GM23338 (cell line): ENCODE measurements at regions not wholly inside any gene's neighbourhood (a gene's known extent, or its start where the extent isn't known, plus 50 kb on each side); places are given as distances from the start of the nearest gene placed in this dataset.

Source experiments
- ATAC-seq: fragments of 200-7000 bp; cut with Tn5 transposase; 3 replicates; pipeline ENCODE4 v1.9.1; 2020
- DNase-seq: peaks from one replicate; pipeline ENCODE4 v3.0.0-alpha.2; 2015; ENCODE audit warnings: low spot score
- H2AFZ ChIP-seq: fragments of 200-600 bp; sonication (generic); 2 replicates; pipeline ENCODE4 v1.8.0; 2016; ENCODE audit warnings: antibody characterized with exemption, mild to moderate bottlenecking, moderate library complexity
- H3F3A ChIP-seq: fragments of 200-600 bp; sonication (generic); replicated peaks from 2 replicates; pipeline ENCODE4 v1.8.0; 2017; ENCODE audit warnings: antibody characterized with exemption, mixed run types, low read depth
- H3K27ac ChIP-seq: fragments of 200-600 bp; sonication (generic); 2 replicates; pipeline ENCODE4 v1.6.1; 2016; ENCODE audit warnings: low read depth
- H3K27me3 ChIP-seq: fragments of 200-600 bp; sonication (generic); 2 replicates; pipeline ENCODE4 v1.8.0; 2016; ENCODE audit warnings: mild to moderate bottlenecking, mixed run types, moderate library complexity; ENCODE audit not compliant: insufficient read depth
- H3K36me3 ChIP-seq: fragments of 200-600 bp; sonication (generic); 2 replicates; pipeline ENCODE4 v1.8.0; 2016; ENCODE audit warnings: mild to moderate bottlenecking; ENCODE audit not compliant: insufficient read depth
- H3K4me1 ChIP-seq: fragments of 200-600 bp; sonication (generic); 2 replicates; pipeline ENCODE4 v1.8.0; 2016; ENCODE audit warnings: mild to moderate bottlenecking, moderate library complexity; ENCODE audit not compliant: insufficient read depth
- H3K4me2 ChIP-seq: fragments of 200-600 bp; sonication (generic); 2 replicates; pipeline ENCODE4 v1.7.1; 2017; ENCODE audit warnings: mixed run types
- H3K4me3 ChIP-seq: fragments of 200-600 bp; sonication (generic); 2 replicates; pipeline ENCODE4 v1.6.1; 2016; ENCODE audit warnings: mixed run types
- H3K79me2 ChIP-seq: fragments of 200-600 bp; sonication (generic); replicated peaks from 2 replicates; pipeline ENCODE4 v1.8.0; 2017; ENCODE audit warnings: mild to moderate bottlenecking; ENCODE audit not compliant: insufficient read depth
- H3K9me2 ChIP-seq: fragments of 200-600 bp; sonication (generic); 2 replicates; pipeline ENCODE4 v1.8.0; 2017; ENCODE audit not compliant: insufficient read depth
- H4K20me1 ChIP-seq: fragments of 200-600 bp; sonication (generic); replicated peaks from 2 replicates; pipeline ENCODE4 v1.8.0; 2017; ENCODE audit warnings: mild to moderate bottlenecking; ENCODE audit not compliant: insufficient read depth
- H3K27ac Mint-ChIP-seq: 2 replicates; pipeline ENCODE4 v1.8.0; 2020; ENCODE audit warnings: inconsistent platforms, mild to moderate bottlenecking, moderate library complexity, mixed read lengths
- H3K27me3 Mint-ChIP-seq: 3 replicates; pipeline ENCODE4 v1.8.0; 2022; ENCODE audit warnings: low read depth, mild to moderate bottlenecking, moderate library complexity, mixed read lengths, inconsistent platforms; ENCODE audit not compliant: insufficient read depth, poor library complexity
- H3K36me3 Mint-ChIP-seq: 3 replicates; pipeline ENCODE4 v1.8.0; 2021; ENCODE audit warnings: low read depth, mild to moderate bottlenecking, inconsistent platforms, moderate library complexity, mixed read lengths
- H3K4me1 Mint-ChIP-seq: 3 replicates; pipeline ENCODE4 v1.8.0; 2020; ENCODE audit warnings: mild to moderate bottlenecking, inconsistent platforms, mixed read lengths
- H3K4me3 Mint-ChIP-seq: 3 replicates; pipeline ENCODE4 v1.8.0; 2021; ENCODE audit warnings: moderate library complexity, mild to moderate bottlenecking, inconsistent platforms, mixed read lengths
- H3K9me3 Mint-ChIP-seq: 3 replicates; pipeline ENCODE4 v1.8.0; 2020; ENCODE audit warnings: moderate library complexity, mild to moderate bottlenecking, inconsistent platforms, mixed read lengths
- CREB1 ChIP-seq: fragments of 250-450 bp; sonication (Bioruptor Pico); IDR thresholded peaks from 2 replicates; pipeline ENCODE4 v1.5.0; 2020; ENCODE audit warnings: low read depth, mild to moderate bottlenecking, moderate library complexity
- EZH2 ChIP-seq: fragments of 200-600 bp; sonication (generic); IDR thresholded peaks from one replicate; pipeline ENCODE4 v1.8.0; 2017; ENCODE audit warnings: antibody characterized with exemption, mild to moderate bottlenecking, low read depth; ENCODE audit not compliant: unreplicated experiment
- STAT1 ChIP-seq: IDR thresholded peaks from one replicate; pipeline ENCODE4 v1.6.1; 2016; ENCODE audit warnings: antibody characterized with exemption; ENCODE audit not compliant: unreplicated experiment
- ZNF114 ChIP-seq: fragments of 250-450 bp; sonication (Bioruptor Pico); IDR thresholded peaks from 2 replicates; pipeline ENCODE4 v1.5.0; 2020; ENCODE audit warnings: mild to moderate bottlenecking, moderate library complexity
- TF ChIP-seq, protein P1 (sequence below): fragments of 250-450 bp; sonication (Bioruptor Pico); IDR thresholded peaks from 2 replicates; pipeline ENCODE4 v1.5.0; 2020; ENCODE audit warnings: mild to moderate bottlenecking, moderate library complexity
- TF ChIP-seq, protein P2 (sequence below), 2 experiments: fragments of 200-600 bp in 1 of 2; sonication (generic) in 1 of 2; conservative IDR thresholded peaks; 2 replicates each; pipeline versions ENCODE4 v1.5.1 to v1.6.1; 2016 to 2017; ENCODE audit warnings: antibody characterized with exemption in 2 of 2, low read depth in 2 of 2, mild to moderate bottlenecking in 2 of 2, moderate library complexity in 1 of 2
- TF ChIP-seq, protein P3 (sequence below): IDR thresholded peaks from 2 replicates; pipeline ENCODE4 v1.6.1; 2016; ENCODE audit warnings: antibody characterized with exemption

- H3K36me3 Mint-ChIP-seq: no peaks in the 10 kb centered on the region
Observed at GRCh38 chr5:159864885-159865691, 51.2 kb upstream of the ADRA1B start.

More at GRCh38 chr5:159864885-159865691, 51.2 kb upstream of the ADRA1B start:
- no peaks in the 10 kb centered on the region for H3K4me1 Mint-ChIP-seq
- H3K4me3 Mint-ChIP-seq: no peak overlapping the region
- Histone ChIP-seq H3K4me3 (no peak overlapping the region), H2AFZ (no peak overlapping the region), H3K79me2 (no peaks in the 10 kb centered on the region), H3K9me2 (0 out of 2 replicates have a peak, but pooled peaks cover 4% of the 10 kb centered on the region), H3K36me3 (no peaks in the 10 kb centered on the region), H3F3A (no peaks in the 10 kb centered on the region), H3K4me1 (no peaks in the 10 kb centered on the region), H3K27ac (no peak overlapping the region), H3K4me2 (no peak overlapping the region), H3K27me3 (no peaks in the 10 kb centered on the region), H4K20me1 (no peaks in the 10 kb centered on the region)
- DNase-seq: no peak
- TF ChIP-seq, protein P1, sequence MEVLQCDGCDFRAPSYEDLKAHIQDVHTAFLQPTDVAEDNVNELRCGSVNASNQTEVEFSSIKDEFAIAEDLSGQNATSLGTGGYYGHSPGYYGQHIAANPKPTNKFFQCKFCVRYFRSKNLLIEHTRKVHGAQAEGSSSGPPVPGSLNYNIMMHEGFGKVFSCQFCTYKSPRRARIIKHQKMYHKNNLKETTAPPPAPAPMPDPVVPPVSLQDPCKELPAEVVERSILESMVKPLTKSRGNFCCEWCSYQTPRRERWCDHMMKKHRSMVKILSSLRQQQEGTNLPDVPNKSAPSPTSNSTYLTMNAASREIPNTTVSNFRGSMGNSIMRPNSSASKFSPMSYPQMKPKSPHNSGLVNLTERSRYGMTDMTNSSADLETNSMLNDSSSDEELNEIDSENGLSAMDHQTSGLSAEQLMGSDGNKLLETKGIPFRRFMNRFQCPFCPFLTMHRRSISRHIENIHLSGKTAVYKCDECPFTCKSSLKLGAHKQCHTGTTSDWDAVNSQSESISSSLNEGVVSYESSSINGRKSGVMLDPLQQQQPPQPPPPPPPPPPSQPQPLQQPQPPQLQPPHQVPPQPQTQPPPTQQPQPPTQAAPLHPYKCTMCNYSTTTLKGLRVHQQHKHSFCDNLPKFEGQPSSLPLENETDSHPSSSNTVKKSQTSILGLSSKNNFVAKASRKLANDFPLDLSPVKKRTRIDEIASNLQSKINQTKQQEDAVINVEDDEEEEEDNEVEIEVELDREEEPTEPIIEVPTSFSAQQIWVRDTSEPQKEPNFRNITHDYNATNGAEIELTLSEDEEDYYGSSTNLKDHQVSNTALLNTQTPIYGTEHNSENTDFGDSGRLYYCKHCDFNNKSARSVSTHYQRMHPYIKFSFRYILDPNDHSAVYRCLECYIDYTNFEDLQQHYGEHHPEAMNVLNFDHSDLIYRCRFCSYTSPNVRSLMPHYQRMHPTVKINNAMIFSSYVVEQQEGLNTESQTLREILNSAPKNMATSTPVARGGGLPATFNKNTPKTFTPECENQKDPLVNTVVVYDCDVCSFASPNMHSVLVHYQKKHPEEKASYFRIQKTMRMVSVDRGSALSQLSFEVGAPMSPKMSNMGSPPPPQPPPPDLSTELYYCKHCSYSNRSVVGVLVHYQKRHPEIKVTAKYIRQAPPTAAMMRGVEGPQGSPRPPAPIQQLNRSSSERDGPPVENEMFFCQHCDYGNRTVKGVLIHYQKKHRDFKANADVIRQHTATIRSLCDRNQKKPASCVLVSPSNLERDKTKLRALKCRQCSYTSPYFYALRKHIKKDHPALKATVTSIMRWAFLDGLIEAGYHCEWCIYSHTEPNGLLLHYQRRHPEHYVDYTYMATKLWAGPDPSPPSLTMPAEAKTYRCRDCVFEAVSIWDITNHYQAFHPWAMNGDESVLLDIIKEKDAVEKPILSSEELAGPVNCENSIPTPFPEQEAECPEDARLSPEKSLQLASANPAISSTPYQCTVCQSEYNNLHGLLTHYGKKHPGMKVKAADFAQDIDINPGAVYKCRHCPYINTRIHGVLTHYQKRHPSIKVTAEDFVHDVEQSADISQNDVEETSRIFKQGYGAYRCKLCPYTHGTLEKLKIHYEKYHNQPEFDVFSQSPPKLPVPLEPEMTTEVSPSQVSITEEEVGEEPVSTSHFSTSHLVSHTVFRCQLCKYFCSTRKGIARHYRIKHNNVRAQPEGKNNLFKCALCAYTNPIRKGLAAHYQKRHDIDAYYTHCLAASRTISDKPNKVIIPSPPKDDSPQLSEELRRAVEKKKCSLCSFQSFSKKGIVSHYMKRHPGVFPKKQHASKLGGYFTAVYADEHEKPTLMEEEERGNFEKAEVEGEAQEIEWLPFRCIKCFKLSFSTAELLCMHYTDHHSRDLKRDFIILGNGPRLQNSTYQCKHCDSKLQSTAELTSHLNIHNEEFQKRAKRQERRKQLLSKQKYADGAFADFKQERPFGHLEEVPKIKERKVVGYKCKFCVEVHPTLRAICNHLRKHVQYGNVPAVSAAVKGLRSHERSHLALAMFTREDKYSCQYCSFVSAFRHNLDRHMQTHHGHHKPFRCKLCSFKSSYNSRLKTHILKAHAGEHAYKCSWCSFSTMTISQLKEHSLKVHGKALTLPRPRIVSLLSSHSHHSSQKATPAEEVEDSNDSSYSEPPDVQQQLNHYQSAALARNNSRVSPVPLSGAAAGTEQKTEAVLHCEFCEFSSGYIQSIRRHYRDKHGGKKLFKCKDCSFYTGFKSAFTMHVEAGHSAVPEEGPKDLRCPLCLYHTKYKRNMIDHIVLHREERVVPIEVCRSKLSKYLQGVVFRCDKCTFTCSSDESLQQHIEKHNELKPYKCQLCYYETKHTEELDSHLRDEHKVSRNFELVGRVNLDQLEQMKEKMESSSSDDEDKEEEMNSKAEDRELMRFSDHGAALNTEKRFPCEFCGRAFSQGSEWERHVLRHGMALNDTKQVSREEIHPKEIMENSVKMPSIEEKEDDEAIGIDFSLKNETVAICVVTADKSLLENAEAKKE (CRISPR knock-in tag): no peak
- TF ChIP-seq EZH2: no peak
- no peak for TF ChIP-seq STAT1
- TF ChIP-seq CREB1: no peak
- TF ChIP-seq, protein P2, sequence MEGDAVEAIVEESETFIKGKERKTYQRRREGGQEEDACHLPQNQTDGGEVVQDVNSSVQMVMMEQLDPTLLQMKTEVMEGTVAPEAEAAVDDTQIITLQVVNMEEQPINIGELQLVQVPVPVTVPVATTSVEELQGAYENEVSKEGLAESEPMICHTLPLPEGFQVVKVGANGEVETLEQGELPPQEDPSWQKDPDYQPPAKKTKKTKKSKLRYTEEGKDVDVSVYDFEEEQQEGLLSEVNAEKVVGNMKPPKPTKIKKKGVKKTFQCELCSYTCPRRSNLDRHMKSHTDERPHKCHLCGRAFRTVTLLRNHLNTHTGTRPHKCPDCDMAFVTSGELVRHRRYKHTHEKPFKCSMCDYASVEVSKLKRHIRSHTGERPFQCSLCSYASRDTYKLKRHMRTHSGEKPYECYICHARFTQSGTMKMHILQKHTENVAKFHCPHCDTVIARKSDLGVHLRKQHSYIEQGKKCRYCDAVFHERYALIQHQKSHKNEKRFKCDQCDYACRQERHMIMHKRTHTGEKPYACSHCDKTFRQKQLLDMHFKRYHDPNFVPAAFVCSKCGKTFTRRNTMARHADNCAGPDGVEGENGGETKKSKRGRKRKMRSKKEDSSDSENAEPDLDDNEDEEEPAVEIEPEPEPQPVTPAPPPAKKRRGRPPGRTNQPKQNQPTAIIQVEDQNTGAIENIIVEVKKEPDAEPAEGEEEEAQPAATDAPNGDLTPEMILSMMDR (conservative IDR thresholded peaks at IDR 0.05; ENCODE audit: low read depth in 2 of 2): no peak
- TF ChIP-seq, protein P3, sequence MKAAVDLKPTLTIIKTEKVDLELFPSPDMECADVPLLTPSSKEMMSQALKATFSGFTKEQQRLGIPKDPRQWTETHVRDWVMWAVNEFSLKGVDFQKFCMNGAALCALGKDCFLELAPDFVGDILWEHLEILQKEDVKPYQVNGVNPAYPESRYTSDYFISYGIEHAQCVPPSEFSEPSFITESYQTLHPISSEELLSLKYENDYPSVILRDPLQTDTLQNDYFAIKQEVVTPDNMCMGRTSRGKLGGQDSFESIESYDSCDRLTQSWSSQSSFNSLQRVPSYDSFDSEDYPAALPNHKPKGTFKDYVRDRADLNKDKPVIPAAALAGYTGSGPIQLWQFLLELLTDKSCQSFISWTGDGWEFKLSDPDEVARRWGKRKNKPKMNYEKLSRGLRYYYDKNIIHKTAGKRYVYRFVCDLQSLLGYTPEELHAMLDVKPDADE: no peak
- TF ChIP-seq ZNF114 (CRISPR knock-in tag): no peak
- no peak overlapping the region for H3K27ac Mint-ChIP-seq
- ATAC-seq: no peak
- H3K9me3 Mint-ChIP-seq: no peaks in the 10 kb centered on the region
- H3K27me3 Mint-ChIP-seq: peaks cover 2% of the 10 kb centered on the region
